Panc1 (cell line): ENCODE measurements at regions not wholly inside any gene's neighbourhood (a gene's known extent, or its start where the extent isn't known, plus 50 kb on each side); places are given as distances from the start of the nearest gene placed in this dataset.

Source experiments
- ATAC-seq: fragments of 200-7000 bp; cut with Tn5 transposase; 2 replicates; pipeline ENCODE4 v1.9.1; 2020; ENCODE audit warnings: mild to moderate bottlenecking, moderate library complexity
- BruUV-seq: library from RNA; stranded (reverse); fragments of 400-500 nt; replicated peaks from 2 replicates; lab custom pipeline; 2021; lab: Mats Ljungman, UMichigan
- CTCF ChIA-PET: fragments of 300-600 bp; sonication (Branson Sonifier 250); formaldehyde crosslinking; loops from one replicate; lab custom pipeline; 2022; ENCODE audit warnings: antibody characterized with exemption; lab: Charles Lee
- POLR2A ChIA-PET: fragments of 300-600 bp; sonication (Branson Sonifier 250); formaldehyde crosslinking; loops from one replicate; lab custom pipeline; 2022; ENCODE audit warnings: antibody characterized with exemption; lab: Charles Lee
- DNase-seq: peaks from one replicate; pipeline ENCODE4 v3.0.0-alpha.2; 2010; ENCODE audit warnings: low read depth, low spot score
- H3K27ac ChIP-seq: 2 replicates; pipeline ENCODE4 v1.5.1; 2011; ENCODE audit warnings: mild to moderate bottlenecking, low read length, inconsistent platforms
- H3K27me3 ChIP-seq: fragments of 200-500 bp; sonication (Bioruptor generic); 2 replicates; pipeline ENCODE4 v1.6.0; 2014; ENCODE audit warnings: low read length, inconsistent platforms; ENCODE audit not compliant: control insufficient read depth, insufficient read depth
- H3K36me3 ChIP-seq: fragments of 200-500 bp; sonication (Bioruptor generic); 2 replicates; pipeline ENCODE4 v1.5.1; 2014; ENCODE audit warnings: inconsistent platforms, mild to moderate bottlenecking, low read length, moderate library complexity; ENCODE audit not compliant: control insufficient read depth, insufficient read depth
- H3K4me1 ChIP-seq: 2 replicates; pipeline ENCODE4 v1.5.1; 2011; ENCODE audit warnings: inconsistent platforms, mild to moderate bottlenecking, low read length, moderate library complexity; ENCODE audit not compliant: control insufficient read depth, insufficient read depth
- H3K4me3 ChIP-seq, 2 experiments: 2 replicates each; pipeline ENCODE4 v1.5.1; 2011 to 2012; ENCODE audit warnings: low read depth in 2 of 2, low read length in 2 of 2, mild to moderate bottlenecking in 2 of 2, inconsistent platforms in 1 of 2, moderate library complexity in 1 of 2
- H3K9me3 ChIP-seq: fragments of 200-500 bp; sonication (Bioruptor generic); 2 replicates; pipeline ENCODE4 v1.5.1; 2014; ENCODE audit warnings: low read depth, mild to moderate bottlenecking, inconsistent platforms, low read length, moderate library complexity; ENCODE audit not compliant: control insufficient read depth, insufficient read depth
- CTCF ChIP-seq: fragments of 450-650 bp; IDR thresholded peaks from 2 replicates; pipeline ENCODE4 v1.5.1; 2017; ENCODE audit warnings: mild to moderate bottlenecking
- POLR2AphosphoS5 ChIP-seq: IDR thresholded peaks from 2 replicates; pipeline ENCODE4 v1.6.1; 2012; ENCODE audit warnings: mild to moderate bottlenecking, low read depth, low read length, moderate library complexity
- SIN3A ChIP-seq: IDR thresholded peaks from 2 replicates; pipeline ENCODE4 v1.6.1; 2012; ENCODE audit warnings: low read depth, mild to moderate bottlenecking, low read length, moderate library complexity, borderline replicate concordance; ENCODE audit not compliant: insufficient read depth
- TCF7L2 ChIP-seq: IDR thresholded peaks from 2 replicates; pipeline ENCODE4 v1.6.1; 2011; ENCODE audit warnings: mild to moderate bottlenecking, low read depth, low read length, inconsistent platforms
- in situ Hi-C: cut with HindIII; loops from 2 replicates; pipeline ENCODE4 v1.10.0; 2016; ENCODE audit warnings: low sequenced_read_pairs, low pct_unique_long_range_greater_than_20kb
- intact Hi-C: fragments of 100-400 bp; cut with micrococcal nuclease; formaldehyde crosslinking; loops from one replicate; pipeline ENCODE4 v1.10.0; 2022; ENCODE audit not compliant: unreplicated experiment
- TF ChIP-seq, protein P1 (sequence below), 2 experiments: IDR thresholded peaks; 2 replicates each; pipeline ENCODE4 v1.6.1; 2011 to 2012; ENCODE audit warnings: low read depth in 2 of 2, control low read depth in 1 of 2, low read length in 1 of 2, mild to moderate bottlenecking in 1 of 2, moderate library complexity in 1 of 2; ENCODE audit not compliant: insufficient read depth in 1 of 2

DNA sequence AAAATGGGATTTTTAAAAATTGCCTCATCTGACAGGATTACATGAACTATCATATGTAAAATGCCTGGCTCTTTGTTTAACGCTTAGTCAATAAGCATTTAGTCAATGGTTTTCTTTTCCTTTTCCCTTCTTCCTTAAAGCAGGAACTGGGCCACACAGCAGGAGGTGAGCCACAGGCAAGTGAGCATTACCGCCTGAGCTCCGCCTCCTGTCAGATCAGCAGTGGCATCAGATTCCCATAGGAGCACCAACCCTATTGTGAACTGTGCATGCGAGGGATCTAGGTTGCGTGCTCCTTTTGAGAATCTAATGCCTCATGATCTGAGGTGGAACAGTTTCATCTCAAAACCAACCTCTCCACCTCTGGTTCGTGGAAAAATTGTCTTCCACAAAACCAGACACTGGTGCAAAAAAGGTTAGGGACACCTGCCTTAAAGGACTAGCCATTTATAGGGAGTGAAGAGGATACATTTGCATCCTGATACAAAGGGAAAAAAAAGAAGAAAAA, 306.1 kb downstream of the FBXW7 start:
- no peaks in the 10 kb centered on the region for H3K36me3 ChIP-seq
- no peaks in the 10 kb centered on the region for H3K4me1 ChIP-seq
- H3K27ac ChIP-seq = no peak overlapping the region
- no peaks in the 10 kb centered on the region for H3K27me3 ChIP-seq
- ChIA-PET CTCF (no interaction called here), POLR2A (no interaction called here)
- in situ Hi-C loops = no loop called here
- DNase-seq = no peak
- no peak for TF ChIP-seq CTCF
- TF ChIP-seq POLR2AphosphoS5 = no peak
- TF ChIP-seq, protein P1, sequence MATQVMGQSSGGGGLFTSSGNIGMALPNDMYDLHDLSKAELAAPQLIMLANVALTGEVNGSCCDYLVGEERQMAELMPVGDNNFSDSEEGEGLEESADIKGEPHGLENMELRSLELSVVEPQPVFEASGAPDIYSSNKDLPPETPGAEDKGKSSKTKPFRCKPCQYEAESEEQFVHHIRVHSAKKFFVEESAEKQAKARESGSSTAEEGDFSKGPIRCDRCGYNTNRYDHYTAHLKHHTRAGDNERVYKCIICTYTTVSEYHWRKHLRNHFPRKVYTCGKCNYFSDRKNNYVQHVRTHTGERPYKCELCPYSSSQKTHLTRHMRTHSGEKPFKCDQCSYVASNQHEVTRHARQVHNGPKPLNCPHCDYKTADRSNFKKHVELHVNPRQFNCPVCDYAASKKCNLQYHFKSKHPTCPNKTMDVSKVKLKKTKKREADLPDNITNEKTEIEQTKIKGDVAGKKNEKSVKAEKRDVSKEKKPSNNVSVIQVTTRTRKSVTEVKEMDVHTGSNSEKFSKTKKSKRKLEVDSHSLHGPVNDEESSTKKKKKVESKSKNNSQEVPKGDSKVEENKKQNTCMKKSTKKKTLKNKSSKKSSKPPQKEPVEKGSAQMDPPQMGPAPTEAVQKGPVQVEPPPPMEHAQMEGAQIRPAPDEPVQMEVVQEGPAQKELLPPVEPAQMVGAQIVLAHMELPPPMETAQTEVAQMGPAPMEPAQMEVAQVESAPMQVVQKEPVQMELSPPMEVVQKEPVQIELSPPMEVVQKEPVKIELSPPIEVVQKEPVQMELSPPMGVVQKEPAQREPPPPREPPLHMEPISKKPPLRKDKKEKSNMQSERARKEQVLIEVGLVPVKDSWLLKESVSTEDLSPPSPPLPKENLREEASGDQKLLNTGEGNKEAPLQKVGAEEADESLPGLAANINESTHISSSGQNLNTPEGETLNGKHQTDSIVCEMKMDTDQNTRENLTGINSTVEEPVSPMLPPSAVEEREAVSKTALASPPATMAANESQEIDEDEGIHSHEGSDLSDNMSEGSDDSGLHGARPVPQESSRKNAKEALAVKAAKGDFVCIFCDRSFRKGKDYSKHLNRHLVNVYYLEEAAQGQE (IDR thresholded peaks at IDR 0.05; ENCODE audit: insufficient read depth in 1 of 2, low read depth in 2 of 2, low read length in 1 of 2) = no peak
- TF ChIP-seq TCF7L2 = no peak
- ATAC-seq = no peak
- no TSS peak for BruUV-seq
- no peaks in the 10 kb centered on the region for H3K9me3 ChIP-seq
- H3K4me3 ChIP-seq = no peak overlapping the region
- intact Hi-C loops = no loop called here

DNA sequence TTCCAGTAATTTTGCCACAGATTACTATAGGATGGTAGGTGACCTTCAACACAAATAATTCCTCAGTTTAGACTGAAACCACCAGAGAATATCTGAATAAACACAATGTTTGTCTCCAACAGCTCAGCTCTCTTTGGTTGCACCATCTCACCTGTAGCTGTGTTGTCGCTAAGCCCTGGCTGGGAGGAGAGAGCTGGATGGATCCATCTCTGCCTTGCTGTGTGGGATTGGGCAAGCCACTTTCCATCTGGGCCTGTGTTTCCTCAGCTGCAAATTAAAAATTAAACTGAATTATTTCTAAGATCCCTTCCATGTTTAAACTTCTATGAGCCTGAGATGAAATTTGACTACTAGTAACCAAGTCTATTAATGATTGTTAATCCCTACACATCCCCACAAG, 310.2 kb downstream of the FBXW7 start:
- Histone ChIP-seq H3K36me3 (no peaks in the 10 kb centered on the region), H3K9me3 (no peaks in the 10 kb centered on the region), H3K4me3 (no peak overlapping the region), H3K27me3 (no peaks in the 10 kb centered on the region), H3K4me1 (no peaks in the 10 kb centered on the region), H3K27ac (no peak overlapping the region)
- intact Hi-C loops = no loop called here
- no TSS peak for BruUV-seq
- no peak for DNase-seq
- ATAC-seq = no peak
- TF ChIP-seq TCF7L2 (no peak), POLR2AphosphoS5 (no peak), CTCF (no peak), SIN3A (no peak)
- TF ChIP-seq, protein P1 (IDR thresholded peaks at IDR 0.05; ENCODE audit: insufficient read depth in 1 of 2, low read depth in 2 of 2, low read length in 1 of 2) = no peak
- in situ Hi-C loops = no loop called here
- CTCF ChIA-PET = no interaction called here
- POLR2A ChIA-PET = no interaction called here
